ENCODE measurements at regions not wholly inside any gene's neighbourhood (a gene's known extent, or its start where the extent isn't known, plus 50 kb on each side); places are given as distances from the start of the nearest gene placed in this dataset.

DNA sequence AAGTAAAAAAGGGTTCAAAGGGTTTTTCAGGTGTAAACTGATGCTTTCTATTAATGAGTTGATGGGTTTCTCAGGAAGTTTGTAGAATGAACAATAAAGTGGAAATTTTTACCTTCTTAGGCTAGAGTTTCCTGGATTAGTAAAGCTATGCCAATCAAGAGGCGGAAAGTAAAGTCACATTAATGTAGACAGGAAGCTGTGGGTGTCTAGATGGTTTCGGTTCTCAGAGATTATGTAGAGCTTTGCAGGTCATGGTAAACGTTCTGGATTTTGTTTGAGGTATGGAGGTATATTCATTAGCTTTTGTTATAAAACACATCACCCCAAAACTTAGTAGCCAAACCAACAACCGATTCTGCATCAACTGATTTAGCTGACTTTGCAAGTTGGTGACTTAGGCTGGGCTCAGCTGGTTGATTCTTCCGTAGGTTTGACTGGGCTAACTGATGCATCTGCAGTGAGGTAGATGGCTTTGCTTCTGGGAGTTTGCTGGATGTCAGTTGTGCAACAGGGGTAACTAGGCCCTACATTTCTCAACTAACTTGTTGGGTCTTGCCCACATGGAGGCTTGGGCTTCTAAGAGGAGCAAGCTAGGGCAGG, 273.8 kb downstream of the MSX2 start:
- TF ChIP-seq TAF1 (IDR thresholded peaks at IDR 0.05; ENCODE audit: borderline replicate concordance, low read depth, low read length) (no peak), POLR2AphosphoS5 (IDR thresholded peaks at IDR 0.05; ENCODE audit: low read depth, low read length) (no peak), POLR2A (IDR thresholded peaks at IDR 0.05; ENCODE audit: low read depth, low read length) (no peak)
